ENCODE measurements at regions not wholly inside any gene's neighbourhood (a gene's known extent, or its start where the extent isn't known, plus 50 kb on each side); places are given as distances from the start of the nearest gene placed in this dataset.

DNA sequence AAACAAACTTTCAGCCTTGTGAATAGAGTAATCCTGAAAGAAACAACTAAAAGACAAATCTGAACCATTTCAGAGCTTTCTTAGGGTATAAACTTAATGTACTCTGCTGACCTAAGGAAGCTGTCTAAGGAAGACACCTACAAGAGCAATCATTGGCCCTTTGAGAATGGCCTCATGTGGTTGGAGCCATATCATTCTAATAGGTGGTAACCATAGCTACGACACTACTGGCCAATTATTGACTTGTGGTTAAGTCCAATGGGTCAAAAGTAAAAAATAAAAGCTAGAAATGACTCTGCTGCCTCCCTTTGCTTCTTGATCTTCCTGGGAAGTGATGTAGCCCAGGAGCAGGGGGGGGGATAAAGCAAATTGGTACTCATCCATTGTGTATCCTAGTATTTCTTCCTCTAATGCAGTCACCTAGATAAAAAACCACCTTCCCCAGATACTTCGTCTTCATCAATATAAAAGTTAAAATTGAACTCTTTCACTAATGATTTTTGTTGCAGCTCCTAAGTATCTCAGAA lies 547.0 kb downstream of the ARAP2 start:
- TF ChIP-seq, protein P1, sequence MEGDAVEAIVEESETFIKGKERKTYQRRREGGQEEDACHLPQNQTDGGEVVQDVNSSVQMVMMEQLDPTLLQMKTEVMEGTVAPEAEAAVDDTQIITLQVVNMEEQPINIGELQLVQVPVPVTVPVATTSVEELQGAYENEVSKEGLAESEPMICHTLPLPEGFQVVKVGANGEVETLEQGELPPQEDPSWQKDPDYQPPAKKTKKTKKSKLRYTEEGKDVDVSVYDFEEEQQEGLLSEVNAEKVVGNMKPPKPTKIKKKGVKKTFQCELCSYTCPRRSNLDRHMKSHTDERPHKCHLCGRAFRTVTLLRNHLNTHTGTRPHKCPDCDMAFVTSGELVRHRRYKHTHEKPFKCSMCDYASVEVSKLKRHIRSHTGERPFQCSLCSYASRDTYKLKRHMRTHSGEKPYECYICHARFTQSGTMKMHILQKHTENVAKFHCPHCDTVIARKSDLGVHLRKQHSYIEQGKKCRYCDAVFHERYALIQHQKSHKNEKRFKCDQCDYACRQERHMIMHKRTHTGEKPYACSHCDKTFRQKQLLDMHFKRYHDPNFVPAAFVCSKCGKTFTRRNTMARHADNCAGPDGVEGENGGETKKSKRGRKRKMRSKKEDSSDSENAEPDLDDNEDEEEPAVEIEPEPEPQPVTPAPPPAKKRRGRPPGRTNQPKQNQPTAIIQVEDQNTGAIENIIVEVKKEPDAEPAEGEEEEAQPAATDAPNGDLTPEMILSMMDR (IDR thresholded peaks at IDR 0.05), result no peak
- TF ChIP-seq ZFX (IDR thresholded peaks at IDR 0.05; ENCODE audit: borderline replicate concordance), result no peak

Measured in 22Rv1 (cell line).